ENCODE measurements at regions not wholly inside any gene's neighbourhood (a gene's known extent, or its start where the extent isn't known, plus 50 kb on each side); places are given as distances from the start of the nearest gene placed in this dataset.

GRCh38 chr11:41536021-41536568 lies 76.6 kb upstream of the LRRC4C start:
- no peak for TF ChIP-seq CTCF (IDR thresholded peaks at IDR 0.05)
- no peak for TF ChIP-seq POLR2A (IDR thresholded peaks at IDR 0.05)

Measured in Peyer's patch (tissue), 4 donors.